ENCODE measurements at regions not wholly inside any gene's neighbourhood (a gene's known extent, or its start where the extent isn't known, plus 50 kb on each side); places are given as distances from the start of the nearest gene placed in this dataset.
"Not testable (repeated sequence)": the region's sequence is repeated elsewhere in the genome, so short reads cannot be mapped to it uniquely, and the experiment has no call there.

- Histone ChIP-seq H3K4me1 (ENCODE audit: control insufficient read depth, extremely low read depth, insufficient read depth, low read length) (peaks cover 6% of the 10 kb centered on the region), H3K36me3 (ENCODE audit: control insufficient read depth in 2 of 2, extremely low read depth in 1 of 2, insufficient read depth in 2 of 2, low read length in 2 of 2) (no peaks in the 10 kb centered on the region), H3K9me1 (ENCODE audit: control insufficient read depth, extremely low read depth, insufficient read depth, low read length) (no peaks in the 10 kb centered on the region), H2AFZ (ENCODE audit: control insufficient read depth, low read length) (no peak overlapping the region), H3K79me2 (ENCODE audit: control insufficient read depth, insufficient read depth, low read length) (no peaks in the 10 kb centered on the region), H3K27ac (ENCODE audit: control insufficient read depth, insufficient read depth, low read length) (no peak overlapping the region), H3K9me3 (ENCODE audit: control insufficient read depth, low read depth, low read length) (no peaks in the 10 kb centered on the region), H3K9ac (ENCODE audit: control insufficient read depth, extremely low read depth, insufficient read depth, low read length) (no peak overlapping the region), H3K27me3 (ENCODE audit: control insufficient read depth, extremely low read depth, insufficient read depth, low read length) (no peaks in the 10 kb centered on the region), H3K4me3 (ENCODE audit: control insufficient read depth in 2 of 3, extremely low read depth in 1 of 3, insufficient read depth in 2 of 3, low read depth in 1 of 3, low read length in 3 of 3) (no peak overlapping the region), H4K20me1 (ENCODE audit: control insufficient read depth, extremely low read depth, insufficient read depth, low read length) (no peaks in the 10 kb centered on the region), H3K4me2 (ENCODE audit: control insufficient read depth, extremely low read depth, insufficient read depth, low read depth, low read length) (no peak overlapping the region)
- FAIRE-seq (no peak), DNase-seq (ENCODE audit: low read depth, low spot score) (no peak)
- dilution Hi-C loops (cut with MboI; ENCODE audit: extremely low pct_ligation_motif_present, low sequenced_read_pairs): no loop called here
- no peak for TF ChIP-seq EZH2 (IDR thresholded peaks at IDR 0.05; ENCODE audit: low read length)
- TF ChIP-seq CTCF (optimal IDR thresholded peaks at IDR 0.05 in 1 of 3, IDR thresholded peaks at IDR 0.05 in 1 of 3, conservative IDR thresholded peaks at IDR 0.05 in 1 of 3; ENCODE audit: extremely low read depth in 1 of 3, insufficient read depth in 2 of 3, low read length in 3 of 3): no peak
These were observed 147.0 kb upstream of the OR4E1 start for GRCh38 chr14:21820631-21821030.

DNA sequence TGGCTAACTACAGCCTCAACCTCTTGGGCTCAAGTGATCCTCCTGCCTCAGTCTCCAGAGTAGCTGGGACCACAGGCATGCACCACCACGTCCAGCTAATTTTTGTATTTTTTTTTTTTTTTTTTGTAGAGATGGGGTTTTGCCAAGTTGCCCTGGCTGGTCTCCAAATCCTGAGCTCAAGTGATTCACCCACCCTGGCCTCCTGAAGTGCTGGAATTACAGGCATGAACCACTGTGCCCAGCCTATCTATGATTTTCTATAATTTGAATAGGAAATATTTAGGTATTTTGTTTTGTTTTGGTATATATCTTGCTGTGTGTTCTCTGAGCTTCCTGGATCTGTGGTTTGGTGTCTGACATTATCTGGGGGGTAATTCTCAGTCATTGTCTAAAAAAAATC lies 146.3 kb upstream of the OR4E1 start:
- DNase-seq (ENCODE audit: low read depth, low spot score); H3K27ac ChIP-seq (ENCODE audit: control insufficient read depth, insufficient read depth, low read length); H4K20me1 ChIP-seq (ENCODE audit: control insufficient read depth, extremely low read depth, insufficient read depth, low read length); dilution Hi-C loops (cut with MboI; ENCODE audit: extremely low pct_ligation_motif_present, low sequenced_read_pairs); H3K27me3 ChIP-seq (ENCODE audit: control insufficient read depth, extremely low read depth, insufficient read depth, low read length); H3K9me3 ChIP-seq (ENCODE audit: control insufficient read depth, low read depth, low read length); H3K9ac ChIP-seq (ENCODE audit: control insufficient read depth, extremely low read depth, insufficient read depth, low read length); H3K4me1 ChIP-seq (ENCODE audit: control insufficient read depth, extremely low read depth, insufficient read depth, low read length); FAIRE-seq; H3K9me1 ChIP-seq (ENCODE audit: control insufficient read depth, extremely low read depth, insufficient read depth, low read length); H3K79me2 ChIP-seq (ENCODE audit: control insufficient read depth, insufficient read depth, low read length); H2AFZ ChIP-seq (ENCODE audit: control insufficient read depth, low read length); H3K4me3 ChIP-seq (ENCODE audit: control insufficient read depth in 2 of 3, extremely low read depth in 1 of 3, insufficient read depth in 2 of 3, low read depth in 1 of 3, low read length in 3 of 3); H3K36me3 ChIP-seq (ENCODE audit: control insufficient read depth in 2 of 2, extremely low read depth in 1 of 2, insufficient read depth in 2 of 2, low read length in 2 of 2); H3K4me2 ChIP-seq (ENCODE audit: control insufficient read depth, extremely low read depth, insufficient read depth, low read depth, low read length): not testable (repeated sequence)

GRCh38 chr14:21817010-21817409 lies 143.4 kb upstream of the OR4E1 start:
- dilution Hi-C loops (cut with MboI; ENCODE audit: extremely low pct_ligation_motif_present, low sequenced_read_pairs); H3K27ac ChIP-seq (ENCODE audit: control insufficient read depth, insufficient read depth, low read length); H3K4me1 ChIP-seq (ENCODE audit: control insufficient read depth, extremely low read depth, insufficient read depth, low read length); H2AFZ ChIP-seq (ENCODE audit: control insufficient read depth, low read length); H4K20me1 ChIP-seq (ENCODE audit: control insufficient read depth, extremely low read depth, insufficient read depth, low read length); H3K36me3 ChIP-seq (ENCODE audit: control insufficient read depth in 2 of 2, extremely low read depth in 1 of 2, insufficient read depth in 2 of 2, low read length in 2 of 2); DNase-seq (ENCODE audit: low read depth, low spot score); H3K27me3 ChIP-seq (ENCODE audit: control insufficient read depth, extremely low read depth, insufficient read depth, low read length); H3K9ac ChIP-seq (ENCODE audit: control insufficient read depth, extremely low read depth, insufficient read depth, low read length); H3K79me2 ChIP-seq (ENCODE audit: control insufficient read depth, insufficient read depth, low read length); H3K4me3 ChIP-seq (ENCODE audit: control insufficient read depth in 2 of 3, extremely low read depth in 1 of 3, insufficient read depth in 2 of 3, low read depth in 1 of 3, low read length in 3 of 3); FAIRE-seq; H3K9me3 ChIP-seq (ENCODE audit: control insufficient read depth, low read depth, low read length); H3K9me1 ChIP-seq (ENCODE audit: control insufficient read depth, extremely low read depth, insufficient read depth, low read length); H3K4me2 ChIP-seq (ENCODE audit: control insufficient read depth, extremely low read depth, insufficient read depth, low read depth, low read length): not testable (repeated sequence)
